Stimulated activated naive CD8-positive, alpha-beta T cell treated with anti-CD3 and anti-CD28 coated beads, Interleukin-15, amount 100 ng/mL, for 72 hours (primary cell): ENCODE measurements at regions not wholly inside any gene's neighbourhood (a gene's known extent, or its start where the extent isn't known, plus 50 kb on each side); places are given as distances from the start of the nearest gene placed in this dataset.
"Not testable (repeated sequence)": the region's sequence is repeated elsewhere in the genome, so short reads cannot be mapped to it uniquely, and the experiment has no call there.

Experiments
- ATAC-seq: fragments of 150-1000 bp; cut with Tn5 transposase; 2 replicates; pipeline ENCODE4 v1.10.0; 2021; ENCODE audit warnings: mild to moderate bottlenecking, moderate library complexity
- DNase-seq, 2 donors: peaks; one replicate each; pipeline ENCODE4 v3.0.0; 2021 to 2022
- H3K27ac Mint-ChIP-seq, 2 donors: one replicate each; pipeline ENCODE4 v1.8.0; 2022; ENCODE audit warnings: mild to moderate bottlenecking in 2 of 2, mixed read lengths in 2 of 2, moderate library complexity in 2 of 2
- H3K27me3 Mint-ChIP-seq: one replicate; pipeline ENCODE4 v1.8.0; 2022; ENCODE audit warnings: mixed read lengths
- H3K4me1 Mint-ChIP-seq: one replicate; pipeline ENCODE4 v1.8.0; 2022; ENCODE audit warnings: mild to moderate bottlenecking, mixed read lengths
- H3K4me3 Mint-ChIP-seq, 2 donors: one replicate each; pipeline ENCODE4 v1.8.0; 2022; ENCODE audit warnings: mild to moderate bottlenecking in 2 of 2, mixed read lengths in 2 of 2, moderate library complexity in 1 of 2
- H3K9me3 Mint-ChIP-seq, 2 donors: one replicate each; pipeline ENCODE4 v1.8.0; 2022; ENCODE audit warnings: mixed read lengths in 2 of 2

- DNase-seq, H3K27me3 Mint-ChIP-seq, H3K4me3 Mint-ChIP-seq, H3K4me1 Mint-ChIP-seq, ATAC-seq, H3K27ac Mint-ChIP-seq, H3K9me3 Mint-ChIP-seq: not testable (repeated sequence)
Measured at GRCh38 chr6:26720663-26721218, 61.2 kb upstream of the ZNF322 start.

DNA sequence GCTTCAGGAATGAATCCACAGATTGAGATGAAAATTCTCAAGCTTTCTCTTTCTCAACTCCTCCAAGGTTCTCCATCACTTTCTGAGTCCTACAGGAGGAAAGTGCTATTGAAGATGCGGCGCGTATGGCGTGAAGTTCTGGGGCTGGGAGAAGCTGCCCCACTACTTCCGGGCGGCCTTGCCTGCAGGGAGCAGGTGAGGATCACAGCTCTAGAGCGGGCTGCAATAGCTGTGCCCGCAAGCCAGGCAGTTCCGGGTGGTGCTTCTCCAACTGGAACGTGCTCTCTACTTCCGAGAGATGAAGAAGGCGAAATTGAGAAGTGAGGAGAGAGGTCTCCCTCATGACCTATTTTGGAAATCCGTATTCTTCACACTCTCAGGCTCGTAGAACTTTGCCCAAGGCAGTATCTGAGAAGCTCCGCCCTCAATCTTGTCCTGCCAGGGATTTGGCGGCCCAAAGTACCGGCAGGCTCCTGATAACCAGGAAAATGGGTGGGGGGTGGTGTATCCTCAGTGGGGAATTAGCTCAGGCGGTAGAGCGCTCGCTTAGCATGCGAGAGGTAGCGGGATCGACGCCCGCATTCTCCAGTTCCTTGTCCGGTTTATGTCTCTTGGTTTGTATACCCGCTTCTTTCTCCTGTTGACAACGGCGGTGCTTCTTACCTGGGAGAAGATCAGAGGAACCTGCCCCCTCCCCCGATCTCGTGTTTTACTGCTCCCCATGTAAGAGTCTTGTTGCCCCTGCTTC is 70.6 kb upstream of the ZNF322 start:
- H3K4me1 Mint-ChIP-seq, H3K9me3 Mint-ChIP-seq, ATAC-seq, H3K27ac Mint-ChIP-seq, DNase-seq, H3K4me3 Mint-ChIP-seq, H3K27me3 Mint-ChIP-seq: not testable (repeated sequence)

GRCh38 chr6:26734776-26735472 is 75.4 kb upstream of the ZNF322 start:
- H3K27me3 Mint-ChIP-seq, H3K27ac Mint-ChIP-seq, ATAC-seq, H3K9me3 Mint-ChIP-seq, H3K4me3 Mint-ChIP-seq, DNase-seq, H3K4me1 Mint-ChIP-seq: not testable (repeated sequence)

GRCh38 chr6:26739811-26740210 is 80.3 kb upstream of the ZNF322 start:
- Mint-ChIP-seq H3K27me3 (peaks cover 39% of the 10 kb centered on the region), H3K27ac (no peak overlapping the region), H3K4me3 (no peak overlapping the region), H3K9me3 (peaks cover 2 to 9% of the 10 kb centered on the region in 2 donors), H3K4me1 (peaks cover 12% of the 10 kb centered on the region)
- DNase-seq (no peak), ATAC-seq (no peak)

DNA sequence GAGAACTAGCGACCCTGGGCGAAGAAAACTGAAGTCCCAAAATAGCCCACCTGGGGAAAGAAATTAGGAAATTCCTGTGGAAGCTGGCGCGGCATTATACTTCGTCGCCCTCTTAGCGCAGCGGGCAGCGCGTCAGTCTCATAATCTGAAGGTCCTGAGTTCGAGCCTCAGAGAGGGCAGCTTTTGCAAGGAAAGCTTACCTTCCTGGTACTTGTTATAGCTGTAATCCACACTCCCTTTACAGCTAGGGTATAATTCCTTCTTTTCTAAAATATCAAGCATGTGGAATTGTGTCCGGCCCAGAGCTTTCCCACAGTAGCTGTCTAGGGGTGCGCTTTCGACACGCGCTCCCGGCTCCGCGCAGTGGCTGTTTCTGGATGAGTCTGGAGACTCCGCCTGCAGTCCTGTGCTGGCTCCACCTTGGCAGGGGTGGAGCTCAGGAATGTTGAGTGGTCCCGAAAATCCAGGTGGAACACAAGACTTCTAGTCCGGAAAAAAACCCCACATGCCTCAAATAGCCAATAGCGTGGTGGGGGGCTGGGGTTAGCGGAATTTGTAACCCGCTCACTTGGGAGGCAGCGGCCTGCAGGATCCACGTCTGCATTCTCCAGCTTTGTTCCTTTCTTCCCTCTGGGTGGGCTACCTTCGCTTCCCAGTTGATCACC is 83.7 kb upstream of the ZNF322 start:
- H3K4me3 Mint-ChIP-seq: peak overlapping the region in 1 of 2 donors; percentile 84
- peaks cover 61% of the 10 kb centered on the region for H3K27me3 Mint-ChIP-seq
- no peak for ATAC-seq
- H3K9me3 Mint-ChIP-seq: peaks cover 14 to 21% of the 10 kb centered on the region in 2 donors
- peaks cover 12% of the 10 kb centered on the region for H3K4me1 Mint-ChIP-seq
- peak overlapping the region in 1 of 2 donors; percentile 75 for H3K27ac Mint-ChIP-seq
- no peak for DNase-seq

DNA sequence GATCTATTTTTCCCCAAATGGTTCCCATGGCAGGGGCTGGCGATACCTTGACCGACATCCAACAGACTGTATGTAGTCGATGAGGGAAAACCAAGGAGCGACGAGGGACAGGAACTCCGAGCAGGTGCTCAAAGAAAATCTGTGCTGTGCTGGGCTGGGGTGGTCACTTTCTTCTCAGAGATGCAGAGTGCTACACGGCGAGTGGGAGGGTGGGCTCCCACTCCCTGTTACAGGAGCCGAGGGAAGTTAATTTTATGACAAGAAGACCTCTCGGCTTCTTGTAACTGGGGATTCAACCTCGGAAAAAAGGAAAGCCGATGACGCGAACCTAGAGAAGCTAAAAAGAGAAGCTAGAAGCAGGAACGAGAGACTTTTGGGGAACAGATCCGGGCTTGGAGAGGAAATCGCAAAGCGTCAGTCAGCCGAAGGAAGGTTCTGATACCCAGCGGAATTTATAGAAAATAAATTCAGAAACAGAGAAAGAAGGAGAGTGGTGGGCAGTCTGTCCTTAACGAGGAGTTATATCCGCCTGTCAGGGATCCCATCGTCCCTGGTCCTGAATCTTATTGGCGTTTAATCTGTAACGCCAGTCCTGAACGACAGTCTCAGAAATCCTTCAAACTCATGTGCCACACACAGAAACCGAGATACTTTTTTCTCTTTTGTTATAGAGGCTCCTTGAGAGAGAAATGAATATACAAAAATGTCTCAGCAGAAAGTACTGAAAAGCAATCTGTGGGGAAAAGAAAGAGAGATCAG is 84.6 kb upstream of the ZNF322 start:
- Mint-ChIP-seq H3K4me3 (peak overlapping the region; percentile 70 to 84), H3K4me1 (peaks cover 17% of the 10 kb centered on the region), H3K9me3 (peaks cover 14 to 29% of the 10 kb centered on the region in 2 donors), H3K27me3 (peaks cover 70% of the 10 kb centered on the region), H3K27ac (peak overlapping the region in 1 of 2 donors; percentile 75)
- ATAC-seq (no peak), DNase-seq (no peak)

GRCh38 chr6:26744837-26745282 is 85.3 kb upstream of the ZNF322 start:
- H3K27ac Mint-ChIP-seq, DNase-seq, ATAC-seq: not testable (repeated sequence)
- Mint-ChIP-seq H3K9me3 (peaks cover 14 to 30% of the 10 kb centered on the region in 2 donors), H3K4me1 (peaks cover 24% of the 10 kb centered on the region), H3K27me3 (peaks cover 77% of the 10 kb centered on the region), H3K4me3 (peak overlapping the region in 1 of 2 donors; percentile 6)

DNA sequence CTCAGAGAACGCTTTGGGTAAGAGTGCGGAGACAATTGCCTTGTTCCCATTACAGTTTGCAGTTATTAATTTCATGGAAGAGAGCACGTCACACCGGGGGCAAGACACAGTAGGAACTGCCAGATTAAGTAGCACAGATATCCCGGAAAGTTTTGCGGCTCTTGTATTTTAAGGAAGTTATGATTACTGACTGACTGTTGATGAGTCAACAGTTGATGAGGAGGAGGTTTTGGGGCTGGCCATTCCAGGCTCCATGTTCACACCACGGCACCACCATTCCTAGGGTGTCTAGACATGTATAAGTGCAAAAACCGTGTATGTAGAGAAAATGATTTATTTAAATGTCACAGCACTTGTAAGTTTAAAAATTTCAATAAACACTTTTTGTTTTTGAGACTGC is 86.4 kb upstream of the ZNF322 start:
- not testable (repeated sequence) for H3K27ac Mint-ChIP-seq, H3K4me3 Mint-ChIP-seq, DNase-seq, ATAC-seq
- peaks cover 27% of the 10 kb centered on the region for H3K4me1 Mint-ChIP-seq
- peaks cover 14 to 30% of the 10 kb centered on the region in 2 donors for H3K9me3 Mint-ChIP-seq
- peaks cover 83% of the 10 kb centered on the region for H3K27me3 Mint-ChIP-seq

GRCh38 chr6:26749126-26749758 is 89.7 kb upstream of the ZNF322 start:
- H3K9me3 Mint-ChIP-seq: peaks cover 9 to 30% of the 10 kb centered on the region in 2 donors
- not testable (repeated sequence) for H3K27ac Mint-ChIP-seq, DNase-seq, ATAC-seq
- peaks cover 17% of the 10 kb centered on the region for H3K4me1 Mint-ChIP-seq
- peak overlapping the region in 1 of 2 donors; percentile 50 for H3K4me3 Mint-ChIP-seq
- peaks cover 55% of the 10 kb centered on the region for H3K27me3 Mint-ChIP-seq

DNA sequence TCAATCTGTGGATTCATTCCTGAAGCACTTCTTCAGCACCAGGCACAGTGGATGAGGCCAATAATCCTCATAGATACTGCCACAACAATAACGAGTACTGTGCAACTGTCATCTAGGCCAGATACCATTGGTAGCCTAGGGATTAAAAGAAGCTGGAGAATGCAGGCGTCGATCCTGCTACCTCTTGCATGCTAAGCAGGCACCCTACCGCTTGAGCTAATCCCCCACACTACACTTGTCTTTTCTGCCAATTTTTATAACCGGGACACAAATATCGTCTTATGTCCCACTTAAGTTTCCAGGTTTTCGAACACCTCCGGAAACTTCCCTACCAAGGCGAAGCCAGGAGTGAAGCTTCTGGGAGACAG is 90.2 kb upstream of the ZNF322 start:
- H3K4me3 Mint-ChIP-seq: peak overlapping the region in 1 of 2 donors; percentile 29
- peaks cover 55% of the 10 kb centered on the region for H3K27me3 Mint-ChIP-seq
- peaks cover 5 to 29% of the 10 kb centered on the region in 2 donors for H3K9me3 Mint-ChIP-seq
- H3K4me1 Mint-ChIP-seq: peaks cover 22% of the 10 kb centered on the region
- not testable (repeated sequence) for DNase-seq, H3K27ac Mint-ChIP-seq, ATAC-seq

DNA sequence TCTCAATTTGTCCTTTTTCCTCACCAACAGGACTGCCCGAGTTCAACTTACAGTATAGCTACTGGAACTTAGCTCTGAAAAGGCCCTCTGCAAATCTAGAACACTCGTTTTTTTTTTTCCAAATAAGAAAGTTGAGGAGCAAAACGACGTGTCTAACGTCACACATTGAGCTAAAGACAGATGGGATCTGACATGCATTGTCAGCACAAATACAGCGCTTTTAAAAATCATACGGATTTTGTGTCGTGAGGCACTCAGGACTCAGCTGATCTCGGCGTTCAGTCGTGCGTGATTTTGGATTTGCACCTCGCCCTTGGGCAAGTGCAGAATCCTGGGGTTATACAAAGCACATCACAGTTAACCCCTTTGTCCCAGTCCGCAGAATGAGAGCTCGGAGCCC is 94.7 kb upstream of the ZNF322 start:
- H3K4me1 Mint-ChIP-seq: peaks cover 31% of the 10 kb centered on the region
- H3K27me3 Mint-ChIP-seq: peaks cover 52% of the 10 kb centered on the region
- DNase-seq (no peak), ATAC-seq (no peak)
- peak overlapping the region in 1 of 2 donors; percentile 75 for H3K4me3 Mint-ChIP-seq
- H3K27ac Mint-ChIP-seq: peak overlapping the region in 1 of 2 donors; percentile 12
- peaks cover 0 to 16% of the 10 kb centered on the region in 2 donors for H3K9me3 Mint-ChIP-seq

DNA sequence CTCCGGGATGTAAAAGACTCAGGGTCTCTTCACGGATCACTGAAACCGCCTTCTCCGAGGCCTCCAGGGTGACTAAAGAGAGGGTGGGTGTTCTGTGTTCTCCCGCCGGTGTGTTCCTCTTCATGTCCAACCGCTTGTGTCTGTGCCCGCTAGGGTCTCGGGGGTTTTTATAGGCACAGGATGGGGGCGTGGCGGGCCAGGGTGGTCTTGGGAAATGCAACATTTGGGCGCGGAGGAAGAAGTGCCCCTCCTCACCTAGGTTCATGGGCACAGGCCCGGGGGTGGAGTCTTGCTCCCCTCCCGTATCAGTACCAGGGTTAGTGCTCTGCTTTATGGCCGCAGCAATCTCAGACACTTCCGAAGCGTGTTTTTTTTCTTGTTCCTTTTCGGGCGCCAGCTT is 95.3 kb upstream of the ZNF322 start:
- Mint-ChIP-seq H3K27ac (peak overlapping the region in 1 of 2 donors; percentile 85), H3K9me3 (peaks cover 0 to 16% of the 10 kb centered on the region in 2 donors), H3K27me3 (peaks cover 46% of the 10 kb centered on the region), H3K4me1 (peaks cover 25% of the 10 kb centered on the region), H3K4me3 (peak overlapping the region in 1 of 2 donors; percentile 75)
- not testable (repeated sequence) for ATAC-seq, DNase-seq

- Mint-ChIP-seq H3K27me3 (peaks cover 40% of the 10 kb centered on the region), H3K4me3 (peak overlapping the region in 1 of 2 donors; percentile 62)
- not testable (repeated sequence) for DNase-seq
Measured at GRCh38 chr6:26756067-26756805, 96.7 kb upstream of the ZNF322 start.

More at GRCh38 chr6:26756067-26756805, 96.7 kb upstream of the ZNF322 start:
- ATAC-seq: not testable (repeated sequence)
- Mint-ChIP-seq H3K27ac (peak overlapping the region in 1 of 2 donors; percentile 94), H3K9me3 (peaks cover 0 to 16% of the 10 kb centered on the region in 2 donors), H3K4me1 (peaks cover 22% of the 10 kb centered on the region)
